HG03469 (cell line): ENCODE measurements at regions not wholly inside any gene's neighbourhood (a gene's known extent, or its start where the extent isn't known, plus 50 kb on each side); places are given as distances from the start of the nearest gene placed in this dataset.

ENCODE experiments used
- ATAC-seq: cut with Tn5 transposase; IDR thresholded peaks from one replicate; pipeline ENCODE4 v1.9.1; 2021; ENCODE audit warnings: mild to moderate bottlenecking, moderate library complexity, moderate number of reproducible peaks; ENCODE audit not compliant: unreplicated experiment

DNA sequence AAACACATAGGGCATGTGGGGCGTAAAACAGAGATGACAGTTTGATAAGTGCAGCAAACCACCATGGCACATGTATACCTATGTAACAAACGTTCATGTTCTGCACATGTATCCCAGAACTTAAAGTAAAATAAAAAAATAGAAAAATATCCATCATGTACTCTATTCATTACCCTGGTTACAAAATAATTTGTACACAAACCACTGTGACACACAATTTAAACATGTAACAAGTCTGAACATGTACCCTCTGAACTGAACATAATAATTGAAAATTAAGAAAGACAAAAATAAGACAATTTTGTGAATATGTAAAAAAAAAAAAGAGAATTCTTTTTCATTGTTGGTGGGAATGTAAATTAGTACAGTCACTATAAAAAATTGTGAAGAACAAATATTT lies 379.2 kb downstream of the KDM5D start:
- no peak for ATAC-seq

DNA sequence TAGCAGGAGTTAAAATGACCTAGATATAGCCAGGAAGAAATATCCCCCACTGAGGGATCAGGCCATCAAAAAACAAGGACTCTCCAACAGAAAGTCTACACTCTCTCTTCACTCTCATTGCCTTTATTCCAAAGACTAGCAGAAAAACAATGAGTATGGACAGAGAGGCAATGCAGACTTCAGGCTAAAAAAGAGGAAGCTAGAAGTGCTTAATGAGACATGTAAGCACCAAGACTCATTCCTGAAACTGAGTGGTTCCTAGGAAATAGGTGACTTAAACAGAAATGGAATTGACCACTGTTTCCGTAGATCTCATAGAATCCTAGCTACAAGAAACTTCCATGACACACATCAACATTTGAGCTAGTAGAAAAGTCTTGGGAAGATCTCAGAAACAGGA lies 387.3 kb downstream of the KDM5D start:
- peak; percentile 45 for ATAC-seq

DNA sequence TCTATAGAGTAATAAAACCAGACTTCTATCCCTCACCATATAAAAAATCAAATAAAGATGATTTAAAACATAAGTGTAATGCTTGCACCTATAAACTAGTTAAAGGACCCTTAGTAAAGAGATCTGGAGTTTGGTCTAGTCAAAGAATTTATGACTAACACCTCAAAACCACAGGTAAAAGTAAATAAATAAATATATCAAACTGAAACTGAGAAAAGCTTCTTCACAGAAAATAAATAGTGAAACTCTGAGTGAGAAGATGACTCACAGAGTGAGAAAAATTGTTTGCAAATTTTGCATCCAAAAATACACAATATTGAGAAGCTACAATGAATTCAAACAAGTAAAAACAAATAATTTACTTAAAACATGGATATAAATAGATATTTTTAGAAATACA lies 387.8 kb downstream of the KDM5D start:
- peak; percentile 76 for ATAC-seq

DNA sequence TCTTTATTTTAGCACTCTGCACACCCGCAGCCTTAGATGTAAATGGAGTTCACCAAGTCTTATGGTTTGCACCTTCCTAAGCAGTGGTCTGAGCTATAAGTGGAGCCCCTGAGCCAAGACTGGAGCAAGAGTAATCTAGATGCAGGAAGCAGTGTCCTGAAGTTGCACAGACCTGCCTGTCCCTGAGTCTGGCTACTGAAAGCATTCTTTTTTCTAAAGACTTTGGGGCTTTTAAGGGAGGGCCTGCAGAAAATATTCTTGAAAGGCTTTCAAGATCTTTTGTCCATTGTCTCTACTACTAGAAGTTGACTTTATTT lies 389.7 kb downstream of the KDM5D start:
- ATAC-seq = no peak

DNA sequence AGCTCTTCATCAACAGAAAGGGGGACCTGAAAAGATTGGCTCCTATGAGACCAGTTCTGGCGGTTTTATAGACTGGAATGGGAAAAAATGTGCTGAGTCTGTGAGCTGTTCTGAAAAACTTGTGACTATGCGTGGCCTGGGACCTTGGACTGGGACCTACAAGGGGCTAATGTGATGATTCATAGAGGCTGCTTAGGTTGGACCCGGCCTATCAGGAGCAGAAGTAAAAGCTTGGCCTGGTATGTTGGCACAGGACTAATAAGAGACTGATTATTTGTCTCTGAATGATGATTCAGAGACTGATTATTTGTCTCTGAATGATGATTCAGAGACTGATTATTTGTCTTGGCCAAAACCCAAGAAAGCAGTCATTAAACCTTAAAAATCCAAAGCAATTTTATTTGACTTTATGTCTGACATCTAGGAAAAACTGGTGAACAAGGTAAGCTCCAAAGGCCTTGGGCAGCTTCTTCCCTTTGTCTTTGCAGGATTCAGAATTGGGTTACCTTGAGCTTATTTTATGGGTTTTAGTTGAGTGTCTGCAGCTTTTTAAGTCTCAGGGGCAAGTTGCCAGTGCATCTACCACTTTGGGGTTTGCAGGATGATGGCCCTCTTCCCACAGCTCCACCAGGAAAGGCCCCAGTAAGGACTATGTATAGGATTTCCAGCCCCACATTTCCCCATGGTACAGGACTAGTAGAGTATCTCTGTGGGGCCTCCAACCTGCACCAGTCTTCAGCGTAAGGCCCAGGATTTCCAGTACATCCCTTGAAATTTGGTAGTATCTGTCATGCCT lies 390.3 kb downstream of the KDM5D start:
- no peak for ATAC-seq

DNA sequence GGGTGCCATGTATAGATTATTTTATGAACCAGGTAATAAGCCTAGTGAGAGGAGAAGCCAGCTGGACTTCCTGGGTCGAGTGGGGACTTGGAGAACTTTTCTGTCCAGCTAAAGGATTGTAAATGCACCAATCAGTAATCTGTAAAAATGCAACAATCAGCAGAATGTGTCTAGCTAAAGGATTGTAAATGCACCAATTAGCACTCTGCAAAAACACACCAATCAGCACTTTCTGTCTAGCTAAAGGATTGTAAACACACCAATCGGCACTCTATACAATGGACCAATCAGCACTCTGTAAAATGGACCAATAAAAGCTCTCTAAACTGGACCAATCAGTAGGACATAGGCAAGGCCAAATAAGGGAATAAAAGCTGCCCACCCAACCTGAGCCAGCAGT lies 392.9 kb downstream of the KDM5D start:
- no peak for ATAC-seq

DNA sequence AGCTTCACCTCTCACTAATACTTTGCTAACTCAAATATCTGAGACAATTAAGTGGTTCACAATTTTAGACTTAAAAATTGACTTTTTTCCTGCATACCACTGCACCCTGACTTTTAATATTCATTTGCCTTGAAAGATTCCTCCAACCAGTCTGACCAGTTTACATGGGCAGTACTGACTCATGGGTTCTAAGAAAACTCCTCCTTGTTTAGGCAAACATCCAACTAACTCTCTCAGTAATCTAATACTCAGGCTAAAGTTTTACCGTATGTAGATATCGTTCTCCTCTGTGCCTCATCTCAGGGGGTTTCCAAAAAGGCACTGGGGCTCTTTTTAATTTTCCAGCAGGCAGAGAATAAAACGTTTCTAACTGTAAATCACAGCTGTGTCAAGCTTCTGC lies 422.8 kb downstream of the KDM5D start:
- ATAC-seq = no peak

DNA sequence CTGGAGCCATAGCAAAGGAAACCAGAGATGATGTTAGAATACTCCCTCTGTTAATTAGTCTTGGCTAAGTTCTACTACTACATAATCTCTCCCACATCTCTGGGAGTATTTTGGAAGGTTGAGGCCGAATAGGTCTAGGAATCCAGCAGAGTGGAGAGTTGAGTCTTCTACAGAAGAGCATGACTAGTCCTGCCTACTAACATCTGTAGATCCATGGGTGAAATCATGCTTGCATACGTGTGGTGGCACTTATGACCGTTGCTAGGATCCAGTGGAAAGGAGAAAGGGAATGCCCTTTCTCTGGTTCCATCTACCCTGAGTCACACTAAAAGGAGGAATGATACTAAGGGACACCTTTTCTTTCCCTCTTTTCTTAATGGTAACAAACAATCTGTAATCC lies 425.4 kb downstream of the KDM5D start:
- no peak for ATAC-seq

DNA sequence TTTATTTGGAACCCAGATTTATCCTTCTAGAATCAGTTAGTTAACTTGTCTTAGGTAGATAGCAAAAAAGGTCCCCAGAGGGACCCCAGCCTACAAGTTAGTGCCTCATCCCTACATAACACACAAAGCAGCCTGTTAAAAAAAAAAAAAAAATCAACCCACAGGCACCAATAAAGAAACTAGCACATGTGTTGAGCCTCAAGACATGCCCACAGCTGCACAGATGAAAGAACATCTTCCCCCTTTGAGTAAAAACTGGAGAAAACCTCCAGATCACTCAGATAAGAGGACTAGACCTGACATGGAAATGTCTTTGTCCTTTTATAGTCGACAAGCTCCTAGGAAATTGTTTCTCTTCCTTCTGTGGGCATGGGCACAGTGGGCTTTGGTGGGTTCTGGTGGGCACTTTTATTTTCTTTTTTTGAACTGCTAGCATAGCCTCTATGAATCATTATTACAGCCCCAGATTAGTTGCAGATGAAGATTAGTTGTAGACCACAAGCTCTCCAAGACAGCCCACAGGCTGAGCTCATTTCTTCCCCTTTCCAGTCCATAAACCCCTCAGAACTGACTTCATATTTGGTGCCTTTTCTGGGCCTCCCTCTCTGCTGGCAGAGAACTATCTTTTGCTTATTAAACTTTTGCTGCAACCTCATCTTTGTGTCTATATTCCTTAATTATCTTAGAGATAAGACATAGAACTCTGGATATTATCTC lies 427.1 kb downstream of the KDM5D start:
- ATAC-seq = no peak

DNA sequence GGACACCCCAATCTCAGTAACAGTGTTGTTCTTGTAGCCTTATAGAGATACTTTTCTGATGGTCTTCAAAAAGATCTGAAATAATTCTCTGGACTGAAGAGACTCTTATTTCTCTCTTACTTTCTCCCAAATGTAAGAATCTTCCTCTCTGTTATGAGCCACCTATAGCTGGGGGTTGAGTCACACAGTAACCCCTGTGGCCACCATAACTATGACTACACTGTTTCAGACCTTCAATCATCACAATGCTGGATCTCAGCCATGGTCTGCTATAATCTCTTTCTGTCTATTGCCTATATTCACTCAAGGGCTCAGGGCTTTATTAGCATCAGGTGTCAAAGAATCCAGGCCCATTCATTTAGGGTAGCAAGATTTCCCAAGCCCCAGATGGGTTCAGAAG lies 436.9 kb downstream of the KDM5D start:
- no peak for ATAC-seq

DNA sequence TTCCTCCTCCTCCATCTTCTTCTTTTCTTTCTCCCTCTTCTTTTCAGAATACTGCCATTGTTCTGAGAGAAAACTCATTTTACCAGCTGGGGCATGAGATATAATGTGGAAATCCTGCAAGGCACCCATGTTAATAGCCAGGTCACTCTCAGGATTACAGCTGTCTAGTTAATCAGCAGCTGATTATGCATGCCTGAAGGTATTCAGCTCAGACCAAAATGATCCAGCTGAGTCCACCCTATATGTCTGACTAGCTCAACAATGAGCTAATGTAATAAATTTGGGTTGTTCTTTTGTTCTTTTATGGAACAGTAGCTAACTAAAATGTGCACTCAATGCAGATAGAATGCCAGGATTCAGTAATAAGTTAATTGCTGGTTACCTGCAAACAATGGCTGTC lies 441.4 kb downstream of the KDM5D start:
- ATAC-seq = no peak

DNA sequence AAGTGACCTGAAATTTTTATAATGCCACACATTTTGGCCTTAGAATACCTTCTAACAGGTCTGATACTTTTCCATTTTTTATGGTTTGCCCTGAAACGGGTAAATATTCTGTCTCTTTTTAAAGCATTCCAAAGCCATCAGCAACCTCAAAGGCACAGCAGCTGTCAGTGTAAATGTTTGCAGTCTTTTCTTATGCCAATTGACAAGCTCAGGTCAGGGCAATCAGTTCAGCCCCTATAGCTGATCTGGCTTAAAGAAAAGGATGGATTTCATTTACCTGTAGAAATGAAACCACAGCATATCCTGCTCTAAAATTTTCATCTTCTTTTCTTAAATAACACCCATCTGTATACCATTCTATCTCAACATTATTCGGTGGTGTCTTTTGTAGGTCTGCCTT lies 453.6 kb downstream of the KDM5D start:
- no peak for ATAC-seq

DNA sequence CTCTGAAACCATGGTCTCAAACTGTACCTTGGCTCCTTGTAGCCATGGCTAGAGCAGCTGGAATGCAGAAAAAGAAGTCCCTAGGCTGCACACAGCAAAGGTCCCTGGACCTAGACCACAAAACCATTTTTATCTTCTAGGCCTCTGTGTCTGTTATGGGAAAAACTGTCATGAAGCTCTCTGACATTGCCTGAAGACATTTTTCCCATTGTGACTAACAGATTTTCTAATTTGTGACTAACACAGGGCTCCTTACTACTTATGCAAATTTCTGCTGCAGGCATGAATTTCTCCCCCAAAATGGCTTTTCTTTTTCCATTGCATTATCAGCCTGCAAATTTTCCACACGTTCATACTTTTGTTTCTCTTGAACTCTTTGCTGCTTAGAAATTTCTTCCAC lies 470.4 kb downstream of the KDM5D start:
- no peak for ATAC-seq

DNA sequence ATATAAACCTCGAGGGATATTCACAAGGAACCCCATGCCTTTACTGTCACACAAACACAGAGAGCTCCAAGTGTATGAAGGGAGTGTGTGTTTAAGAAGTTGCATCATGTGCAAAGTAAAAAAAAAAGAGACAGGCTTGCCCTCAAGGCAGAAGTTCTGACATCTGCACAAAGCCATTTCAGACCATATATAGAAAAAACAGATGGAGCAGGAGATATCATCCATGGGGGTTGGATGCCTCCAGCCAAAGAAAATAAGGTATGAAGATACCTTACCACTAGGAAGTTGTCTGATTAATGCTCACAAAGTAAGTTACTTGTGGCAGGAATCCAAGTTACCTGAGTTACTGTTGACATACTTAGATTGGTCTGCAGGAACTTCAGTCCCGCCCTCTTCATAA lies 476.2 kb downstream of the KDM5D start:
- no peak for ATAC-seq

DNA sequence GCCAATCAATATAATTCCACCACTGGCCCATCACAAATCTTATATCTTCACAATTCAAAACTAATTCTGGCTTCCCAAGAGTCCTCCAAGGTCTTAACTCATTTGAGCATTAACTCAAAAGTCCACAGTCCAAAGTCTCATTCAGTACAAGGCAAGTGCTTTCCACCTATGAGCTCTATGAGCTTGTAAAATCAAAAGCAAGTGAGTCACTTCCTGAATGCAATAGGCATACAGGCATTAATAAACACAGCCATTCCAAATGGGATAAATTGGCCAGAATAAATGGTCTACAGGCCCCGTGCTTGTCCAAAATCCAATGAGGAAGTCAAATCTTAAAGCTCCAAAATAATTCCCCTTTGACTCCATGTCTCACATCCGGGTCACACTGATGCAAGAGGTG lies 479.1 kb downstream of the KDM5D start:
- no peak for ATAC-seq

DNA sequence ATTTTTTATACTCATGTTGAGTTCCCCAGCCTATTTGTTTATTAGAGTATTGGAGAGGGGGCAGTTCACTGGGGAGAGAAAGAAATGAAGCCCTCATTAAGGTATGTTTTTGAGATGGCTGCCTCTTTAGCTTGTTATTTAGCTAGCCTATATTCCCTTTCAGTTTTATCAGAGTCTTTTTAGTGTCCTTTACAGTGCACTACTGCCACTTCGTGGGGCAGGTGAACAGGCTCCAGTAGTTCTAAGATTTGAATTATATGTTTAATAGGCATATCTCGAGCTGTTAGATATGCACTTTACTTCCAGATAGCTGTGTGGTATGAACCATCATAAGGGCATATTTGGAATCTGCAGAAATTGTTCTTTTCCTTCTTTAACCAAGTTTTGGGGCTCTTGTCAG lies 482.2 kb downstream of the KDM5D start:
- no peak for ATAC-seq

DNA sequence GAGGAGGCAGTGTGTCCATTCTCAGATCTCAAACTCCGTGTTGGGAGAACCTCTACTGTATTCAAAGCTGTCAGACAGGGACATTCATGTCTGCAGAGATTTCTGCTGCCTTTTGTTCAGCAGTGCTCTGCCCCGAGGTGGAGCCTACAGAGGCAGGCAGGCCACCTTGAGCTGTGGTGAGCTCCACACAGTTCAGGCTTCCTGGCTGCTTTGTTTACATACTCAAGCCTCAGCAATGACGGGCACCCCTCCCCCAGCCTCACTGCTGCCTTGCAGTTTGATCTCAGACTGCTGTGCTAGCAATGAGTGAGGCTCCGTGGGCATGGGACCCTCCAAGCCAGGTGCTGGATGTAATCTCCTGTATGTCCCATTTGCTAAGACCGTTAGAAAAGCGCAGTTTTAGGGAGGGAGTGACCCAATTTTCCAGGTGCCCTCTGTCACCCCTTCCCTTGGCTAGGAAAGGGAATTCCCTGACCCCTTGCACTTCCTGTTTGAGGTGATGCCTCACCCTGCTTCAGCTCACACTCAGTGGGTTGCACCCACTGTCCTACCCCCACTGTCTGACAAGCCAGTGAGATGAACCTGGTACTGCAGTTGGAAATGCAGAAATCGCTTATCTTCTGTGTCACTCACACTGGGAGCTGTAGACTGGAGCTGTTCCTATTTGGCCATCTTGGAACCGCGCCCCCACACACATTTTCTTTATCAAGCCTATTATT lies 458.9 kb upstream of the HSFY2 start:
- ATAC-seq = no peak

DNA sequence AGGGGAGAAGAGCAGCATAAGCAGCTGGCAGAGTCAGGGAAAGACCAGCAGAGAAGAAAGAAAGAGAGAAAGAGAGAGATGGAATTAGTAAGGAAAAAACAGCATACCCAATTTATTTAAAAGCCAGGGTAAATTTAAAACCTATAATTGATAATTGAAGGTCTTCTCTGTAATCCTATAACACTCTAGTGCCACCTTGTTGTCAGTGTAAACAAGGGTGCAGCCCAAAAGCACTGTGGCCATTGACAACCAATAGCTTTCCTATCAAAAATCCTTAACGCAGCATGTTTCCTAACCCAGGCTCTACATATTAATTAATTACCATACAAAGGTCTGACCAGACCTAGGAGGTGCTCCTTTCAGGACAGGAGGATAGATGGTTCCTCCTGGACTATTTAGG lies 447.2 kb upstream of the HSFY2 start:
- no peak for ATAC-seq

DNA sequence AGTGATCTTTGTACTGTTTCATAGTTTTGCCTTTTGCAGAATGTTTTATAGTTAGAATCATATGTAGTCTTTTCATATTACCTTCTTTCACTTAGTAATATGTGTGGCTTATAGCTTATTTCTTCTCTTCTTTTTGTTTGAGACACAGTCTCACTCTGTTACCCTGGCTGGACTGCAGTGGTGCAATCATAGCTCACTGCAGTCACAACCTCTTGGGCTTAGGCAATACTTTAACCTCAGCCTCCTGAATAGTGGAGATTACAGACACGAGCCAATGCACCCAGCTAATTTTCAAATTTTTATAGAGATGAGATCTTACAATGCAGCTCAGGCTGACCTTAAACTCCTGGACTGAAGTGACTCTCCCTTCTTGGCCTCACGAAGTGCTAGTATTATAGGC lies 435.4 kb upstream of the HSFY2 start:
- no peak for ATAC-seq

DNA sequence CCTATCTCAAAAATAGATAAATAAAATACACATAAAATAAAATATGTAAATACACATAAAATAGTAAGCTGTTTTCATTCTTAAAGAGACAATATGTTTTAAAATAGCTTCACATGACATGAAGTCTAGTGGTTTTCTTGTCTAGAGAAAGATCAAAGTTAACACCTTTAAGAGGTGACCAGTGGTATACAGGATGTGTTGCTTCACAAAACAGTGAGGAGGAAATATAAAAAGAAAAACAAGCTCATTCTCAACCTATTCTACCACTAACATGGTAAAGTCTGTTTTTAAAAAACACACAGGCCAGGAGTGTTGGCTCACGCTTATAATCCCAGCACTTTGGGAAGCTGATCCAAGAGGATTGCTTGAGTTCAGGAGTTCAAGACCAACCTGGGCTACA lies 433.5 kb upstream of the HSFY2 start:
- no peak for ATAC-seq

DNA sequence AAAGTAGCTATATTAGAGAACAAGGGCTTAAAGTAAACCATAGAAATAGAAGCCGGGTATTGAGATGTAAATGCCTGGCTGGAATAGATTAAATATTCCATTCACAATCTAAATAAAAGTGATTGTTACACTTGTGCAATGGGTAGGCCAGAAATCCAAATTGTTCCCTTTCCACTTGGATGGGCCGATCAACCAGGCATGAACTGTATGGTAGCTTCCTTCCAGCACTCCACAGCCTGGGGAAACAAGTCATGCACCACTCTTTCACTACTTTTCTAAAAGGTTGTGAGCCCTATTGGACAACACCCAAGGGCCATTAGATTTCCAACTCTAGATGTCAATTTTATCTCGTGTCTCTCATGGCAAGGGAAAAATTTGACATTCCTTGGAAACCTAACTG lies 407.3 kb upstream of the HSFY2 start:
- ATAC-seq = no peak

DNA sequence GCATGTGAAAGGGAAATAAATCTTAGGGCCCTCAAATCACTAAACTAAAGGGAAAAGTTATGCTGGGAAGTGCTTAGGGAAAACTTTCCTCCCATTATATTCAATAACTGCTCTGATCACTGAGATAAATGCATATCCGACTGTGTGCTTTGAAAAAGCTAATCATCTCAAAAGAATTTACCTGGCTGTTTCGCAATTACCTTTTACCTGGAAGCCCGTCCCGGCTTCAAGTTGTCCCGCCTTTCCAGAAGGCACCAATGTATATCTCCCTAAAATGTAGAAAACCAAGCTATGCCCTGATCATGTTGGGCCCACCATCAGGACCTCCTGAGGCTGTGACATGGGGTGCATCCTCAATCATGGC lies 394.6 kb upstream of the HSFY2 start:
- ATAC-seq = no peak
